PC-3 (cell line): ENCODE measurements at regions not wholly inside any gene's neighbourhood (a gene's known extent, or its start where the extent isn't known, plus 50 kb on each side); places are given as distances from the start of the nearest gene placed in this dataset.

Source experiments
- ATAC-seq: fragments of 200-7000 bp; cut with Tn5 transposase; 2 replicates; pipeline ENCODE4 v1.9.1; 2020; ENCODE audit warnings: mild to moderate bottlenecking, moderate library complexity
- BruUV-seq: library from RNA; stranded (reverse); fragments of 400-500 nt; replicated peaks from 2 replicates; lab custom pipeline; 2021; lab: Mats Ljungman, UMichigan
- CTCF ChIA-PET: fragments of 300-600 bp; sonication (Branson Sonifier 250); formaldehyde crosslinking; loops from one replicate; lab custom pipeline; 2022; ENCODE audit warnings: antibody characterized with exemption; lab: Charles Lee
- POLR2A ChIA-PET: fragments of 300-600 bp; sonication (Branson Sonifier 250); formaldehyde crosslinking; loops from one replicate; lab custom pipeline; 2022; ENCODE audit warnings: antibody characterized with exemption; ENCODE audit not compliant: unreplicated experiment; lab: Charles Lee
- DNase-seq: peaks from one replicate; pipeline ENCODE4 v3.0.0-alpha.2; 2015
- H2AFZ ChIP-seq: fragments of 300-600 bp; sonication (generic); 2 replicates; pipeline ENCODE4 v1.6.0; 2016; ENCODE audit warnings: antibody characterized with exemption, low read length
- H3F3A ChIP-seq: fragments of 300-600 bp; sonication (generic); one replicate; pipeline ENCODE4 v1.6.0; 2017; ENCODE audit warnings: antibody characterized with exemption, low read length, control low read depth, mild to moderate bottlenecking; ENCODE audit not compliant: unreplicated experiment
- H3K27ac ChIP-seq: fragments of 300-600 bp; sonication (generic); 2 replicates; pipeline ENCODE4 v1.5.1; 2016; ENCODE audit warnings: mild to moderate bottlenecking, low read length
- H3K27me3 ChIP-seq: fragments of 300-600 bp; sonication (generic); 2 replicates; pipeline ENCODE4 v1.6.1; 2016; ENCODE audit warnings: low read length, mixed read lengths
- H3K36me3 ChIP-seq: fragments of 300-600 bp; sonication (generic); 2 replicates; pipeline ENCODE4 v1.6.1; 2016; ENCODE audit warnings: low read depth, mixed run types, low read length, mixed read lengths
- H3K4me1 ChIP-seq: fragments of 300-600 bp; sonication (generic); 2 replicates; pipeline ENCODE4 v1.5.1; 2016; ENCODE audit warnings: low read length; ENCODE audit not compliant: insufficient read depth
- H3K4me2 ChIP-seq: fragments of 300-600 bp; sonication (generic); 2 replicates; pipeline ENCODE4 v1.6.0; 2016; ENCODE audit warnings: low read length
- H3K4me3 ChIP-seq: fragments of 300-600 bp; sonication (generic); 2 replicates; pipeline ENCODE4 v1.5.1; 2016; ENCODE audit warnings: mild to moderate bottlenecking, low read length, mixed read lengths
- H3K79me2 ChIP-seq: fragments of 300-600 bp; sonication (generic); 2 replicates; pipeline ENCODE4 v1.6.1; 2017; ENCODE audit warnings: low read length, mixed read lengths
- H3K9ac ChIP-seq: fragments of 300-600 bp; sonication (generic); 2 replicates; pipeline ENCODE4 v1.6.0; 2016; ENCODE audit warnings: mild to moderate bottlenecking, low read length
- H3K9me2 ChIP-seq: fragments of 300-600 bp; sonication (generic); replicated peaks from 2 replicates; pipeline ENCODE4 v1.6.1; 2016; ENCODE audit warnings: mixed run types, low read length, mixed read lengths
- H3K9me3 ChIP-seq: fragments of 300-600 bp; sonication (generic); 2 replicates; pipeline ENCODE4 v1.6.1; 2016; ENCODE audit warnings: low read length, mixed read lengths
- H4K20me1 ChIP-seq: fragments of 300-600 bp; sonication (generic); 2 replicates; pipeline ENCODE4 v1.6.1; 2016; ENCODE audit warnings: low read length, mixed read lengths
- EZH2 ChIP-seq: fragments of 300-600 bp; sonication (generic); IDR thresholded peaks from one replicate; pipeline ENCODE4 v1.6.1; 2017; ENCODE audit warnings: antibody characterized with exemption, mild to moderate bottlenecking, low read length; ENCODE audit not compliant: unreplicated experiment
- EZH2phosphoT487 ChIP-seq: fragments of 300-600 bp; sonication (generic); IDR thresholded peaks from 2 replicates; pipeline ENCODE4 v1.6.1; 2018; ENCODE audit warnings: mild to moderate bottlenecking, antibody characterized with exemption, low read length, borderline replicate concordance
- intact Hi-C: fragments of 100-400 bp; cut with micrococcal nuclease; formaldehyde crosslinking; loops from 2 replicates; pipeline ENCODE4 v1.9.0; 2023
- TF ChIP-seq, protein P1 (sequence below): fragments of 300-600 bp; sonication (generic); conservative IDR thresholded peaks from 2 replicates; pipeline ENCODE4 v1.5.1; 2017; ENCODE audit warnings: antibody characterized with exemption, low read depth, mild to moderate bottlenecking, low read length

DNA sequence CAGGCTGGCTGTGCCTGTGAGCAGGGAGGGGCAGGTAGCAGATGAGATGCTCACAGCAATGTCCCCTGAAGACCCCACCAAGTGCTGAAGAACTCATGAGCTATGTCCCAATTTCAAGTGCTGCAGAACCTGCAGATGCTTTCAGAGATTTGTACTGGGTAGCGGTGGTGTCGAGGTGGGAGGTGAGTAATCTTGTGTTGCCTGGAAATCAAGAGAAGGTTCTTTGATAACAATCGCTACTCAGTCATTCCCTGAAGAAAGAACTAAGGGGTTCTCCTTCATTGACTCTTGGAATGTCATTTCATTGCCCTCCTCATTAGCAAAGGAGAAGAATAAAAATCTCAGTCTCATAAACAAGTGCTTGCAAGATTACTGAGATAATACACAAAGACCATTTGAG, 246.4 kb downstream of the EMX2 start:
- H3K27me3 ChIP-seq: peaks cover 81% of the 10 kb centered on the region

DNA sequence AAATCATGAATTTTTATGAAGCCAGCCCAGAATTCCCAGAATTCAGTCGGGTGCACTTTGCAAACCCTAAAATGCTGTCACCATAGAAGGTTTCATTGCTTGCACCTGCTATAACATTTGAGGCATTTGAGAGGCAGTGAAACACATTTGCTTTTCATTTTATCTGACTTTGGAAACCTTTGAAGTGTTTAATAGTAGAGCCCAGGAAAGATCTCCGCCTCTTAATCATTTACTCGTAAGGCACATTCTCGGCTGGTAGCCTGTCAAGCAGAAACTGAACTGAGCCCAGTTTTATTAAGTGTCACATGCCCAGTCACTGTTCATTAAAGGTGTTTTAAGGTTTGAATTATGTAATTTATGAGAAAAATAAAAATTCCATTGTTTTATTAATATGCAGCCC, 247.6 kb downstream of the EMX2 start:
- H3K4me2 ChIP-seq: no peak overlapping the region
- H3K4me1 ChIP-seq: no peaks in the 10 kb centered on the region
- ChIA-PET CTCF (no interaction called here), POLR2A (no interaction called here)
- no TSS peak for BruUV-seq
- no peaks in the 10 kb centered on the region for H3F3A ChIP-seq
- ATAC-seq: no peak
- H3K79me2 ChIP-seq: no peaks in the 10 kb centered on the region
- H3K27ac ChIP-seq: no peak overlapping the region
- H3K9me2 ChIP-seq: no peaks in the 10 kb centered on the region
- no peak overlapping the region for H3K9ac ChIP-seq
- no peak overlapping the region for H3K4me3 ChIP-seq
- TF ChIP-seq, protein P1, sequence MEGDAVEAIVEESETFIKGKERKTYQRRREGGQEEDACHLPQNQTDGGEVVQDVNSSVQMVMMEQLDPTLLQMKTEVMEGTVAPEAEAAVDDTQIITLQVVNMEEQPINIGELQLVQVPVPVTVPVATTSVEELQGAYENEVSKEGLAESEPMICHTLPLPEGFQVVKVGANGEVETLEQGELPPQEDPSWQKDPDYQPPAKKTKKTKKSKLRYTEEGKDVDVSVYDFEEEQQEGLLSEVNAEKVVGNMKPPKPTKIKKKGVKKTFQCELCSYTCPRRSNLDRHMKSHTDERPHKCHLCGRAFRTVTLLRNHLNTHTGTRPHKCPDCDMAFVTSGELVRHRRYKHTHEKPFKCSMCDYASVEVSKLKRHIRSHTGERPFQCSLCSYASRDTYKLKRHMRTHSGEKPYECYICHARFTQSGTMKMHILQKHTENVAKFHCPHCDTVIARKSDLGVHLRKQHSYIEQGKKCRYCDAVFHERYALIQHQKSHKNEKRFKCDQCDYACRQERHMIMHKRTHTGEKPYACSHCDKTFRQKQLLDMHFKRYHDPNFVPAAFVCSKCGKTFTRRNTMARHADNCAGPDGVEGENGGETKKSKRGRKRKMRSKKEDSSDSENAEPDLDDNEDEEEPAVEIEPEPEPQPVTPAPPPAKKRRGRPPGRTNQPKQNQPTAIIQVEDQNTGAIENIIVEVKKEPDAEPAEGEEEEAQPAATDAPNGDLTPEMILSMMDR: no peak
- TF ChIP-seq EZH2phosphoT487 (no peak), EZH2 (no peak)
- no peak for DNase-seq
- H3K36me3 ChIP-seq: no peaks in the 10 kb centered on the region
- H4K20me1 ChIP-seq: no peaks in the 10 kb centered on the region
- H3K27me3 ChIP-seq: peaks cover 84% of the 10 kb centered on the region
- no peak overlapping the region for H2AFZ ChIP-seq
- H3K9me3 ChIP-seq: no peaks in the 10 kb centered on the region
- intact Hi-C loops: no loop called here

More for the DNA sequence above, 246.4 kb downstream of the EMX2 start:
- H4K20me1 ChIP-seq: no peaks in the 10 kb centered on the region
- CTCF ChIA-PET: no interaction called here
- DNase-seq (no peak), ATAC-seq (no peak)
- TF ChIP-seq, protein P1: no peak
- TF ChIP-seq EZH2: no peak
- no peak for TF ChIP-seq EZH2phosphoT487
- H3K9ac ChIP-seq: no peak overlapping the region
- no peak overlapping the region for H2AFZ ChIP-seq
- POLR2A ChIA-PET: no interaction called here
- no TSS peak for BruUV-seq
- no peaks in the 10 kb centered on the region for H3K4me1 ChIP-seq
- no peaks in the 10 kb centered on the region for H3K9me2 ChIP-seq
- no peak overlapping the region for H3K27ac ChIP-seq
- H3K79me2 ChIP-seq: no peaks in the 10 kb centered on the region
- H3K36me3 ChIP-seq: no peaks in the 10 kb centered on the region
- no peak overlapping the region for H3K4me2 ChIP-seq
- H3K4me3 ChIP-seq: no peak overlapping the region
- H3K9me3 ChIP-seq: no peaks in the 10 kb centered on the region
- intact Hi-C loops: no loop called here
- H3F3A ChIP-seq: no peaks in the 10 kb centered on the region

DNA sequence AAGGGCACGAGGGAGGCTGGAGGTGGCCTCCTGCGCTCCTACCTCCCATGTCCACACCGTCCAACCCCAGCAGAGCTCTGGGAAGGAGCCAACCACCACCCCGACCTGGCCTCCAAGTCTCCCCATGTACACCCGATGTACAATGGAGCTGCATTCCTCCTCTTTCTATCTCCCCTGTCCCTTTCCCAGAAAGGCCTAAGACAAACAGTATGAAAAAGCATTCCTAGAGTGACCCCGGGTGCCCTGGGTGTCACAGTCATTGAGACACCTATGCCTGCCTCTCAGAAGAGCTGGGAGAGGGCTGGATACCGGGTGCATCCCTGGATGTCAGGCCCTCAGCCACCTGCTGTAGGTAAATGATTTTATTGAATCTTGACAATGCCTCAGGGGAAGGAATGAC, 248.1 kb downstream of the EMX2 start:
- Histone ChIP-seq H3K4me3 (no peak overlapping the region), H3K27ac (no peak overlapping the region), H3K4me1 (no peaks in the 10 kb centered on the region), H3K9ac (no peak overlapping the region), H3F3A (no peaks in the 10 kb centered on the region), H3K36me3 (no peaks in the 10 kb centered on the region), H3K79me2 (no peaks in the 10 kb centered on the region), H2AFZ (no peak overlapping the region), H3K4me2 (no peak overlapping the region), H3K27me3 (peaks cover 85% of the 10 kb centered on the region), H4K20me1 (no peaks in the 10 kb centered on the region), H3K9me2 (no peaks in the 10 kb centered on the region), H3K9me3 (no peaks in the 10 kb centered on the region)
- BruUV-seq: no TSS peak
- intact Hi-C loops: no loop called here
- ATAC-seq (no peak), DNase-seq (no peak)
- POLR2A ChIA-PET: no interaction called here
- CTCF ChIA-PET: no interaction called here
- TF ChIP-seq EZH2phosphoT487 (no peak), EZH2 (no peak)
- TF ChIP-seq, protein P1: no peak
